ENCODE measurements at regions not wholly inside any gene's neighbourhood (a gene's known extent, or its start where the extent isn't known, plus 50 kb on each side); places are given as distances from the start of the nearest gene placed in this dataset.
A peak's percentile ranks its signal among the peaks of the same experiment; 100 is the strongest.

DNA sequence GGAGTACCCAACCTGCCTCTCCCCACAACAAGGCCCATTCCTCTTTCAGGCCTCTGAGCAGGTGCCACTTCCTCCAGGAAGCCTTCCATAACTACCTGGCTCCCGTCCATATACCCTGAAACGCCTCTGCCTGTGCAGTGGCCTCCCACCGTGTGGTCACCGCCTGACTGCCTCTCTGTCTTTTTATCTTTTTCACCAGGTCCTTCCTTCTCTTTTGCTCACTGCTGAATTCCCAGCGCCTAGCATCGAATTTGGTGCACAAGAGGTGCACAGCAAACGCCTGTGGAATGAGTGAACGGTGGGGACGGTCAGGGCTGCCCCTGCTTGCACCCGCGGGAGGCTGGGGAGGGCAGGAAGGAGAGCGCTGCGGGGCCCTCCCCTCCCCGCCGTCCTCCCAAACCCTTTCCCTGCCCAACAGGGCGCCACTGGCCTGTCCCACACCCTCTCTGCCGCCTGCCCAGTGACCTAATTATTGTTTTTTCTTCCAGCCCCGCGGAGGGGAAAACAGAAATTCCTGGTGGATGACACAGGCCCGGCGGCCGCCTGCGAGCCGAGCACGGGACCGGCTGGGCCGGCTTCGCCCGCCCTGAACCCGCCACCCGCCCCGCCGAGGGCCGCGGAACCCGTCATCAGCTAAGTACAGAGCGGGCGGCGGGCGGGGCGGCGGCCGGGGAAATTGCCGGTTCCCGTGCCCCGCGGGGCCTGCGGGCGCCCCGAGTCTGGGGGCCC lies 140.1 kb downstream of the SMAD6 start (continued):
- TF ChIP-seq YY1 (IDR thresholded peaks at IDR 0.05; ENCODE audit: extremely low read depth, insufficient replicate concordance, low read depth, low read length) = no peak
- no peak for TF ChIP-seq EZH2phosphoT487 (IDR thresholded peaks at IDR 0.05; ENCODE audit: borderline replicate concordance)
- no peak for TF ChIP-seq ATF3 (IDR thresholded peaks at IDR 0.05)
- peak; percentile 54 for TF ChIP-seq TCF7L2 (IDR thresholded peaks at IDR 0.05; ENCODE audit: borderline replicate concordance, extremely low read depth, insufficient read depth, insufficient read length)
- TF ChIP-seq CEBPB (IDR thresholded peaks at IDR 0.05; ENCODE audit: low read depth) = no peak
- TF ChIP-seq ELF1 (IDR thresholded peaks at IDR 0.05; ENCODE audit: borderline replicate concordance, low read depth) = no peak
- no peak for TF ChIP-seq ZNF274 (IDR thresholded peaks at IDR 0.05; ENCODE audit: low read depth, low read length)
- TF ChIP-seq CTCF (IDR thresholded peaks at IDR 0.05 in 2 of 3, conservative IDR thresholded peaks at IDR 0.05 in 1 of 3; ENCODE audit: borderline replicate concordance in 1 of 3, insufficient read depth in 1 of 3, low read depth in 2 of 3, low read length in 2 of 3) = no peak
- TF ChIP-seq SP1 (IDR thresholded peaks at IDR 0.05; ENCODE audit: low read depth) = no peak; the same call in 1 of the 2 replicates
- TF ChIP-seq SRF (IDR thresholded peaks at IDR 0.05; ENCODE audit: low read depth) = no peak
- no peak for TF ChIP-seq RAD21 (IDR thresholded peaks at IDR 0.05; ENCODE audit: low read depth)
- TF ChIP-seq POLR2AphosphoS5 (IDR thresholded peaks at IDR 0.05; ENCODE audit: low read depth, low read length) = peak; percentile 14
- no peak for TF ChIP-seq EGR1 (IDR thresholded peaks at IDR 0.05; ENCODE audit: low read depth)
- TF ChIP-seq ZFX (IDR thresholded peaks at IDR 0.05) = no peak; the same call in 1 of the 2 replicates
